ENCODE measurements at regions not wholly inside any gene's neighbourhood (a gene's known extent, or its start where the extent isn't known, plus 50 kb on each side); places are given as distances from the start of the nearest gene placed in this dataset.

GRCh38 chrX:69231903-69232302 lies 66.7 kb upstream of the PJA1 start:
- TF ChIP-seq MAX (IDR thresholded peaks at IDR 0.05; ENCODE audit: low read depth, low read length): no peak
- TF ChIP-seq CREM (IDR thresholded peaks at IDR 0.05; ENCODE audit: low read depth): no peak
- TF ChIP-seq CTCF (IDR thresholded peaks at IDR 0.05 in 2 of 3, conservative IDR thresholded peaks at IDR 0.05 in 1 of 3; ENCODE audit: control insufficient read depth in 2 of 3, extremely low read depth in 1 of 3, insufficient read depth in 1 of 3, low read depth in 3 of 3, low read length in 3 of 3): no peak
- no peak for TF ChIP-seq NFYB (IDR thresholded peaks at IDR 0.05; ENCODE audit: insufficient read depth, low read depth, low read length)
- no peak for TF ChIP-seq IKZF1 (conservative IDR thresholded peaks at IDR 0.05)
- no peak for TF ChIP-seq BHLHE40 (IDR thresholded peaks at IDR 0.05; ENCODE audit: borderline replicate concordance in 1 of 2, low read depth in 2 of 2, low read length in 1 of 2)
- no peak for TF ChIP-seq EZH2 (IDR thresholded peaks at IDR 0.05; ENCODE audit: borderline replicate concordance, control insufficient read depth, low read depth, low read length)
- TF ChIP-seq EP300 (IDR thresholded peaks at IDR 0.05; ENCODE audit: borderline replicate concordance in 1 of 2, control insufficient read depth in 1 of 2, low read depth in 2 of 2, low read length in 2 of 2): no peak
- no peak for TF ChIP-seq POLR2A (IDR thresholded peaks at IDR 0.05; ENCODE audit: low read depth, low read length)
- no peak for TF ChIP-seq POU2F2 (IDR thresholded peaks at IDR 0.05; ENCODE audit: borderline replicate concordance, low read depth, low read length)
- TF ChIP-seq CHD2 (IDR thresholded peaks at IDR 0.05; ENCODE audit: borderline replicate concordance, low read depth, low read length): no peak
- no peak for TF ChIP-seq YY1 (IDR thresholded peaks at IDR 0.05; ENCODE audit: low read depth, low read length)
- no peak for TF ChIP-seq EGR1 (IDR thresholded peaks at IDR 0.05; ENCODE audit: borderline replicate concordance in 1 of 2, low read depth in 2 of 2, low read length in 2 of 2)
